Kidney epithelial cell (primary cell): ENCODE measurements at regions not wholly inside any gene's neighbourhood (a gene's known extent, or its start where the extent isn't known, plus 50 kb on each side); places are given as distances from the start of the nearest gene placed in this dataset.

Experiments used
- DNase-seq: peaks from one replicate; pipeline ENCODE4 v3.0.0-alpha.2; 2010; ENCODE audit warnings: low read depth
- H3K27me3 ChIP-seq: 2 replicates; pipeline ENCODE4 v1.6.0; 2011; ENCODE audit warnings: low read length; ENCODE audit not compliant: control insufficient read depth, insufficient read depth
- H3K36me3 ChIP-seq: 2 replicates; pipeline ENCODE4 v1.5.1; 2011; ENCODE audit warnings: low read length; ENCODE audit not compliant: control insufficient read depth, insufficient read depth
- H3K4me3 ChIP-seq: 2 replicates; pipeline ENCODE4 v1.5.1; 2011; ENCODE audit warnings: low read depth, mild to moderate bottlenecking, control low read depth, low read length
- CTCF ChIP-seq: IDR thresholded peaks from 2 replicates; pipeline ENCODE4 v1.5.1; 2011; ENCODE audit warnings: mild to moderate bottlenecking, moderate library complexity, low read length, control low read depth, inconsistent platforms; ENCODE audit not compliant: insufficient read depth, poor library complexity, severe bottlenecking

DNA sequence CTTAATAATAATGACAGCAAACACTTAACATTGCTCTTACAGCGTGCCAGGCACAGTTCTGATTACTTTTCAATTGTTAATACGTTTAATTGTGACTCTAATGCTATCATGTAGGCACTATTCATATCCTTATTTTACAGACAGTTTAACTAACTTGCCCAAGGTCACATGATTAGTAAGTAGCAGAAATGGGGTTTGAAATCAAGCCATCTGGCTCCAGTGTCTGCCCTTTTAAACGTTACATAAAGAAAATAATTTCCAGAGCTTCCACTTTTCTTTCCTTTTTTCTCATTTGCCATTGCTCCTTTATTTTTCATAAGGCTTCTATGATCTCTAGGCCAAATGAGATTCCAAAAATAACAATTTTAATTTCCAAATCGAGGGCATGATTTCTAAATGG lies 50.6 kb upstream of the IKZF2 start:
- H3K4me3 ChIP-seq, result no peak overlapping the region
- no peaks in the 10 kb centered on the region for H3K27me3 ChIP-seq
- DNase-seq, result no peak
- H3K36me3 ChIP-seq, result no peaks in the 10 kb centered on the region
- TF ChIP-seq CTCF, result no peak

DNA sequence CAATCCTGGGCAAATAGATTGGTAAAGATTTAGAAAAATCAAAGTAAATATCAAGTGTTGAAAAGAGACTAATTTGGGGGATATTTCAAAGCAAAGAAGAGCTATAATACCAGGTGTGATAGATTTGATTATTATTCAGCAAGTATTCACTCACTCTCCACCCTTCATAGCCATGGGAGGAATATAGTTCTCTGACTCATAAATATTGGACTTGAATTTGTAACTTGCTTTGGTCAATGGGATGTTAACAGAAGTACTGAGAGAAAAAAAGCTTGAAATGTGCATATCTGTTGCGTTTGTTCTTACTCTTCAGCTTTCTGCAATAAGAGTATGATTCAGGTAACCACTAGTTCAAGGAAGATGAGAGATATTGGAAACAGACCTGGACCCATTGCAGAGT lies 54.5 kb upstream of the IKZF2 start:
- no peak overlapping the region for H3K4me3 ChIP-seq
- no peak for TF ChIP-seq CTCF
- H3K36me3 ChIP-seq, result no peaks in the 10 kb centered on the region
- no peak for DNase-seq
- no peaks in the 10 kb centered on the region for H3K27me3 ChIP-seq

DNA sequence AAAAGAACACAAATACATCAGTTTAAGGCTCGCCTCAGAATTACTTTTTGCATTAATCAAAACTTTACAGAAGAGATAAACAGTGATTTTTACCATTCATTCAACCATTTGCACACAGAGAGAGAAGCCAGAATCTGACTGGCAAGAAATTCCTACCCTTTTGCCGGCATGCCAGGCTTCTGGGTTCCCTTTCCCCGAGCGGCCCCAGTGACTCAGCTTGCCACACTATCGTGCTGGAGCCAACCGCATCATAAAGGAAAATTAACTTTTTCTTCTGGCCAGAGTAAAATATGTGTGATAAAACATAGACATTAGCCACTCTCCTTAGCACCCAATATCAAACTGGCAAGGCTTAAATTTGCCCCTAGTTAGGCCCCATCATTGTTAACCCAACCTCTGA lies 61.8 kb upstream of the IKZF2 start:
- no peaks in the 10 kb centered on the region for H3K27me3 ChIP-seq
- no peak for DNase-seq
- no peak overlapping the region for H3K4me3 ChIP-seq
- no peaks in the 10 kb centered on the region for H3K36me3 ChIP-seq
- no peak for TF ChIP-seq CTCF

- no peaks in the 10 kb centered on the region for H3K36me3 ChIP-seq
- DNase-seq, result no peak
- H3K27me3 ChIP-seq, result no peaks in the 10 kb centered on the region
- H3K4me3 ChIP-seq, result no peak overlapping the region
- TF ChIP-seq CTCF, result no peak
These were observed 62.8 kb upstream of the IKZF2 start for GRCh38 chr2:213214209-213214608.

DNA sequence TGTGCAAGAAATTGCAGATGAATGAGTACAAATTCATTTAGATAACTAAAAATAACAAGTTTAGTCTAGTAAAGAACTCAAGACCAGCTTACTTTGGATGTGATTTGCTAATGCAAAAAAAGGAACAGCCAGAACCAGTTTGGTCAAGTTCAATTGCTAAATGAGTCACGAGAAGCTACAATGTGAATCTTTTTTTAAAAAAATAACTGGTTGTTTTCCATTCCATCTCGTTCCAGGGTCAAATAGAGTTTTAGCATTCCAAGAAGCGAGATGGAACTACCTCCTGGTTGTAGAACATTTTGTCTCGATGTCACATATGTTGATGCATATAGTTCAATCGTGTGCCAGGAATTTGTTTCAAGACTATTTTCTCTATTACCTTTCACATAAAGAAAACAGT lies 65.0 kb upstream of the IKZF2 start:
- H3K4me3 ChIP-seq, result no peak overlapping the region
- no peak for TF ChIP-seq CTCF
- DNase-seq, result no peak

GRCh38 chr2:213219816-213220215 lies 64.4 kb upstream of the SPAG16 start:
- TF ChIP-seq CTCF, result no peak
- no peak overlapping the region for H3K4me3 ChIP-seq
- DNase-seq, result no peak
- H3K36me3 ChIP-seq, result no peaks in the 10 kb centered on the region
- H3K27me3 ChIP-seq, result no peaks in the 10 kb centered on the region

More for the DNA sequence above, 65.0 kb upstream of the IKZF2 start:
- H3K36me3 ChIP-seq, result no peaks in the 10 kb centered on the region
- H3K27me3 ChIP-seq, result no peaks in the 10 kb centered on the region
